ENCODE measurements at regions not wholly inside any gene's neighbourhood (a gene's known extent, or its start where the extent isn't known, plus 50 kb on each side); places are given as distances from the start of the nearest gene placed in this dataset.

- DNase-seq: no peak
These were observed 360.5 kb downstream of the EPHA4 start for GRCh38 chr2:221211653-221212052.

GRCh38 chr2:221212105-221212504 lies 360.0 kb downstream of the EPHA4 start:
- no peak for DNase-seq

- DNase-seq: no peak
These were observed 356.6 kb downstream of the EPHA4 start for GRCh38 chr2:221215487-221215886.

GRCh38 chr2:221216636-221217035 lies 355.5 kb downstream of the EPHA4 start:
- DNase-seq: no peak

GRCh38 chr2:221225752-221226151 lies 346.4 kb downstream of the EPHA4 start:
- DNase-seq: no peak

- DNase-seq: no peak
These were observed 343.8 kb downstream of the EPHA4 start for GRCh38 chr2:221228214-221228769.

GRCh38 chr2:221229099-221229498 lies 343.0 kb downstream of the EPHA4 start:
- no peak for DNase-seq

- no peak for DNase-seq
These were observed 340.6 kb downstream of the EPHA4 start for GRCh38 chr2:221231511-221231910.

GRCh38 chr2:221235941-221236340 lies 336.2 kb downstream of the EPHA4 start:
- DNase-seq: no peak

- DNase-seq: no peak
These were observed 331.0 kb downstream of the EPHA4 start for GRCh38 chr2:221241072-221241471.

GRCh38 chr2:221243771-221244170 lies 328.3 kb downstream of the EPHA4 start:
- DNase-seq: no peak

- DNase-seq: no peak
These were observed 327.1 kb downstream of the EPHA4 start for GRCh38 chr2:221245045-221245444.

- no peak for DNase-seq
These were observed 326.3 kb downstream of the EPHA4 start for GRCh38 chr2:221245772-221246171.

GRCh38 chr2:221254299-221254698 lies 317.8 kb downstream of the EPHA4 start:
- no peak for DNase-seq

- DNase-seq: no peak
These were observed 316.2 kb downstream of the EPHA4 start for GRCh38 chr2:221255862-221256261.

- no peak for DNase-seq
These were observed 313.6 kb downstream of the EPHA4 start for GRCh38 chr2:221258464-221258863.

- no peak for DNase-seq
These were observed 309.5 kb downstream of the EPHA4 start for GRCh38 chr2:221262651-221263050.

GRCh38 chr2:221263573-221263972 lies 308.5 kb downstream of the EPHA4 start:
- no peak for DNase-seq

- no peak for DNase-seq
These were observed 307.8 kb downstream of the EPHA4 start for GRCh38 chr2:221264318-221264717.

GRCh38 chr2:221267773-221268425 lies 304.2 kb downstream of the EPHA4 start:
- no peak for DNase-seq

GRCh38 chr2:221268631-221269030 lies 303.5 kb downstream of the EPHA4 start:
- DNase-seq: no peak

- DNase-seq: no peak
These were observed 301.3 kb downstream of the EPHA4 start for GRCh38 chr2:221270806-221271205.

GRCh38 chr2:221272729-221273128 lies 299.4 kb downstream of the EPHA4 start:
- no peak for DNase-seq

- no peak for DNase-seq
These were observed 296.1 kb downstream of the EPHA4 start for GRCh38 chr2:221276033-221276432.

- no peak for DNase-seq
These were observed 295.5 kb downstream of the EPHA4 start for GRCh38 chr2:221276601-221277000.
